Heart left ventricle (tissue), 13 donors: ENCODE measurements at regions not wholly inside any gene's neighbourhood (a gene's known extent, or its start where the extent isn't known, plus 50 kb on each side); places are given as distances from the start of the nearest gene placed in this dataset.

Source experiments
- POLR2A ChIP-seq, 2 donors: fragments of 450-650 bp; IDR thresholded peaks; one replicate each; pipeline ENCODE4 v1.6.1; 2017; ENCODE audit warnings: antibody characterized with exemption in 2 of 2, mild to moderate bottlenecking in 2 of 2, moderate library complexity in 2 of 2
- TF ChIP-seq, protein P1 (sequence below), 12 donors: fragments of 200-600 bp; sonication (generic) in 4 of 12; IDR thresholded peaks; one replicate each; pipeline versions ENCODE4 v1.5.0 to v1.8.0; 2018 to 2022; ENCODE audit warnings: antibody characterized with exemption in 12 of 12, mild to moderate bottlenecking in 5 of 12
- donor health status: ischemic (EF 13 %, LVEDD 7.1; RV severe dilation, severe dysfunction).
- donor health status: DM: no; HTN: yes; CAD: no.
- donor health status: DM: no; HTN: no; CAD: no.
- donor health status: ischemic (EF 25% LVEDD 6.9; RV normal size, moderate dysfunction).
- donor health status: ischemic (EF 25% LVEDD 5.7; RV mildly dilated, moderate dysfunction).
- donor health status: ischemic (EF 35%, LVEDD 5.7; RV mildly dilated, moderate dysfunction).
- donor health status: nonischemic (EF 11% LVEDD 7.7; RV severe dilation, severe dysfunction).
- donor health status: DM: yes; HTN: yes; CAD: no.
- donor health status: PGD.
- donor health status: ischemic (EF 29% LVEDD 5.4; RV normal size, mild dysfunction).
- donor health status: nonischemic (EF 23%, LVEDD 6.1; RV moderate dilation, normal function).

DNA sequence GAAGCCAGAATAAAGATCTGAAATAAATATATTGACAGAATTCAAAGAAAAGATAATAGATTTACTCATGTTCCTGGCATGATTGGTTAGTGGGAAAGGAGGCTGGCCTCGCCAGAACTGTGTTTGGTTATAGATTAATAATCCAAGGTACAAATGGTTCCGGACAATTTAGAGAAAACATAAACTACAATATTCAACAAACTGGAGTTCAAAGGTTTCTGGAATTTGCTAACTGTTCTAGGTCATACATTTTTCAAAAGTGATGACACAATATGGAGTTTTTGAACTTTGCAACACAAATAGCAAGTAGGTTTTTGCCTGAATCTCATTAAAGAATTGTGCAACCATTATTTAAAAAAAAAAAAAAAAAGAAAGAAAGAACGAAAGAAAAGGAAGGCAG is 251.7 kb upstream of the SALL1 start:
- TF ChIP-seq, protein P1, sequence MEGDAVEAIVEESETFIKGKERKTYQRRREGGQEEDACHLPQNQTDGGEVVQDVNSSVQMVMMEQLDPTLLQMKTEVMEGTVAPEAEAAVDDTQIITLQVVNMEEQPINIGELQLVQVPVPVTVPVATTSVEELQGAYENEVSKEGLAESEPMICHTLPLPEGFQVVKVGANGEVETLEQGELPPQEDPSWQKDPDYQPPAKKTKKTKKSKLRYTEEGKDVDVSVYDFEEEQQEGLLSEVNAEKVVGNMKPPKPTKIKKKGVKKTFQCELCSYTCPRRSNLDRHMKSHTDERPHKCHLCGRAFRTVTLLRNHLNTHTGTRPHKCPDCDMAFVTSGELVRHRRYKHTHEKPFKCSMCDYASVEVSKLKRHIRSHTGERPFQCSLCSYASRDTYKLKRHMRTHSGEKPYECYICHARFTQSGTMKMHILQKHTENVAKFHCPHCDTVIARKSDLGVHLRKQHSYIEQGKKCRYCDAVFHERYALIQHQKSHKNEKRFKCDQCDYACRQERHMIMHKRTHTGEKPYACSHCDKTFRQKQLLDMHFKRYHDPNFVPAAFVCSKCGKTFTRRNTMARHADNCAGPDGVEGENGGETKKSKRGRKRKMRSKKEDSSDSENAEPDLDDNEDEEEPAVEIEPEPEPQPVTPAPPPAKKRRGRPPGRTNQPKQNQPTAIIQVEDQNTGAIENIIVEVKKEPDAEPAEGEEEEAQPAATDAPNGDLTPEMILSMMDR (IDR thresholded peaks at IDR 0.05), result no peak
- TF ChIP-seq POLR2A (IDR thresholded peaks at IDR 0.05), result no peak
